ENCODE measurements at regions not wholly inside any gene's neighbourhood (a gene's known extent, or its start where the extent isn't known, plus 50 kb on each side); places are given as distances from the start of the nearest gene placed in this dataset.

DNA sequence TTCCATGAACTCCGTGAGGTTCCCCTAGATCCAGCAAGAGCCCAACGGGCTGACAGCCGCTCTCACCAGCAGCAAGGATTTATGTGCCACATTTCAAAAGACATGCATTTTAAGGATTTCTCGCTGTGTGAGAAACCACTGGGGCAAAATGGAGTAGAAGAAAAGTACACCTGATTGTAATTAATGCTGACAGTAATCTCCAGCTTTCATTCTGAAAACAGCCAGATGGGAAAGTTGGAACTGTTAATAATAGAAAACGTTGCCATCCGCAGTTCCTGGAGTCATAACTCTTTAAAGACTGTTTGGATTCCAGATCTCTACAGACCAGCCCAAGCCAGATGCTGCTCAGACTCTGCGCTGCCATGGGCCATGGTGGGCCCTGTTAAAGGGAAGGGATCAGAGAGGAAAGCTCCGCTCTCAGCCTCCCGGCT, 216.9 kb upstream of the GLI3 start:
- no peak overlapping the region for H2AK5ac ChIP-seq (ENCODE audit: low read depth, low read length)
- H3K79me1 ChIP-seq (ENCODE audit: low read depth, low read length) = no peaks in the 10 kb centered on the region
- no peaks in the 10 kb centered on the region for H3K36me3 ChIP-seq (ENCODE audit: control insufficient read depth in 2 of 4, insufficient read depth in 4 of 4, low read length in 3 of 4)
- 90% methylated on average over 9 of the region's 9 CpGs; no CpG with 5 or more reads in 1 of the 2 experiments for WGBS, 2 experiments (ENCODE audit: extremely low coverage in 1 of 2, insufficient coverage in 1 of 2, insufficient read length in 1 of 2, insufficient replicate concordance in 2 of 2, low coverage in 1 of 2, low lambda C conversion rate in 2 of 2, missing lambda C conversion rate in 1 of 2)
- no peaks in the 10 kb centered on the region for H3K27me3 ChIP-seq (replicated peaks in 1 of 4; ENCODE audit: control insufficient read depth in 3 of 4, extremely low read depth in 1 of 4, insufficient read depth in 3 of 4, low read length in 3 of 4)
- no peaks in the 10 kb centered on the region for H3K79me2 ChIP-seq (ENCODE audit: control insufficient read depth in 1 of 2, insufficient read depth in 2 of 2, low read length in 2 of 2)
- H2BK120ac ChIP-seq (replicated peaks; ENCODE audit: low read depth, low read length) = no peak overlapping the region
- H4K91ac ChIP-seq (replicated peaks; ENCODE audit: insufficient read length, low read length) = no peak overlapping the region
- no peak overlapping the region for H2BK12ac ChIP-seq (ENCODE audit: low read depth, low read length)
- no peak for FAIRE-seq
- no peaks in the 10 kb centered on the region for H4K20me1 ChIP-seq (replicated peaks in 1 of 2; ENCODE audit: control insufficient read depth in 1 of 2, insufficient read depth in 2 of 2, low read length in 2 of 2)
- H3K4me2 ChIP-seq (ENCODE audit: insufficient read depth in 1 of 2, low read depth in 2 of 2, low read length in 2 of 2) = no peak overlapping the region
- H3K9ac ChIP-seq (replicated peaks in 1 of 4; ENCODE audit: extremely low read depth in 1 of 4, low read depth in 3 of 4, low read length in 3 of 4) = no peak overlapping the region
- H3K4ac ChIP-seq (replicated peaks; ENCODE audit: insufficient read length, low read depth, low read length) = no peak overlapping the region
- H2AFZ ChIP-seq (ENCODE audit: low read length) = no peak overlapping the region
- no peak overlapping the region for H3K56ac ChIP-seq (replicated peaks; ENCODE audit: insufficient read length, low read depth, low read length)
- no peaks in the 10 kb centered on the region for H3K9me3 ChIP-seq (ENCODE audit: insufficient read depth in 2 of 2, low read depth in 1 of 2, low read length in 1 of 2)
- H3K4me3 ChIP-seq (ENCODE audit: extremely low read depth in 1 of 4, insufficient read depth in 2 of 4, low read depth in 3 of 4, low read length in 4 of 4) = no peak overlapping the region
- H3K4me1 ChIP-seq (replicated peaks in 1 of 4; ENCODE audit: control insufficient read depth in 3 of 4, insufficient read depth in 4 of 4, low read length in 3 of 4) = no peaks in the 10 kb centered on the region
- no peak overlapping the region for H2BK15ac ChIP-seq (ENCODE audit: low read length)
- no peak overlapping the region for H3K27ac ChIP-seq (ENCODE audit: low read depth, low read length)
- POLR2A ChIA-PET (ENCODE audit: partially characterized antibody) = no interaction called here
- H2BK20ac ChIP-seq (ENCODE audit: low read length) = no peak overlapping the region
- no peak for TF ChIP-seq MAFK (IDR thresholded peaks at IDR 0.05; ENCODE audit: low read depth, low read length)
- TF ChIP-seq KDM1A (IDR thresholded peaks at IDR 0.05; ENCODE audit: borderline replicate concordance, low read length) = no peak
- no peak for TF ChIP-seq CBX8 (IDR thresholded peaks at IDR 0.05; ENCODE audit: borderline replicate concordance, low read depth, low read length)
- TF ChIP-seq EP300 (IDR thresholded peaks at IDR 0.05; ENCODE audit: borderline replicate concordance in 1 of 2, low read depth in 2 of 2, low read length in 2 of 2) = no peak
- TF ChIP-seq, protein P1, sequence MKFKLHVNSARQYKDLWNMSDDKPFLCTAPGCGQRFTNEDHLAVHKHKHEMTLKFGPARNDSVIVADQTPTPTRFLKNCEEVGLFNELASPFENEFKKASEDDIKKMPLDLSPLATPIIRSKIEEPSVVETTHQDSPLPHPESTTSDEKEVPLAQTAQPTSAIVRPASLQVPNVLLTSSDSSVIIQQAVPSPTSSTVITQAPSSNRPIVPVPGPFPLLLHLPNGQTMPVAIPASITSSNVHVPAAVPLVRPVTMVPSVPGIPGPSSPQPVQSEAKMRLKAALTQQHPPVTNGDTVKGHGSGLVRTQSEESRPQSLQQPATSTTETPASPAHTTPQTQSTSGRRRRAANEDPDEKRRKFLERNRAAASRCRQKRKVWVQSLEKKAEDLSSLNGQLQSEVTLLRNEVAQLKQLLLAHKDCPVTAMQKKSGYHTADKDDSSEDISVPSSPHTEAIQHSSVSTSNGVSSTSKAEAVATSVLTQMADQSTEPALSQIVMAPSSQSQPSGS (IDR thresholded peaks at IDR 0.05; ENCODE audit: low read length) = no peak
- no peak for TF ChIP-seq TAF7 (optimal IDR thresholded peaks at IDR 0.05; ENCODE audit: borderline replicate concordance, low read depth, low read length)
- no peak for TF ChIP-seq SIN3A (conservative IDR thresholded peaks at IDR 0.05 in 1 of 2, IDR thresholded peaks at IDR 0.05 in 1 of 2; ENCODE audit: low read depth in 1 of 2, low read length in 2 of 2)
- TF ChIP-seq JUN (IDR thresholded peaks at IDR 0.05; ENCODE audit: low read depth, low read length) = no peak
- TF ChIP-seq POLR2A (IDR thresholded peaks at IDR 0.05; ENCODE audit: control extremely low read depth in 1 of 2, low read depth in 2 of 2, low read length in 2 of 2) = no peak
- no peak for TF ChIP-seq NANOG (IDR thresholded peaks at IDR 0.05; ENCODE audit: insufficient read depth, low read depth, low read length, poor library complexity, severe bottlenecking)
- TF ChIP-seq SIRT6 (IDR thresholded peaks at IDR 0.05; ENCODE audit: low read length) = no peak
- no peak for TF ChIP-seq RAD21 (IDR thresholded peaks at IDR 0.05 in 1 of 2, conservative IDR thresholded peaks at IDR 0.05 in 1 of 2; ENCODE audit: low read depth in 2 of 2, low read length in 2 of 2)
- no peak for TF ChIP-seq ASH2L (IDR thresholded peaks at IDR 0.05; ENCODE audit: low read length)
- no peak overlapping the region for H3K18ac ChIP-seq (ENCODE audit: extremely low read depth, low read length)
- no peak overlapping the region for H3K23ac ChIP-seq (ENCODE audit: insufficient read length)
- no peak overlapping the region for H2BK5ac ChIP-seq (ENCODE audit: low read depth, low read length)
- no peak overlapping the region for H4K5ac ChIP-seq (ENCODE audit: insufficient read length, low read depth, low read length)
- no peak overlapping the region for H3K14ac ChIP-seq (ENCODE audit: insufficient read length)
- no peaks in the 10 kb centered on the region for H3K23me2 ChIP-seq (ENCODE audit: low read depth, low read length)
- H4K8ac ChIP-seq (ENCODE audit: extremely low read depth, insufficient read depth, low read length) = no peak overlapping the region
- CTCF ChIA-PET (ENCODE audit: partially characterized antibody) = interaction anchor here (1.5 kb wide), 1 partner anchor 476 kb away, joined by 6 read pairs; no protein-coding TSS in a partner anchor
- DNase-seq (ENCODE audit: low read depth in 1 of 2, low spot score in 2 of 2) = no peak

Measured in H1 (cell line).